ENCODE measurements at regions not wholly inside any gene's neighbourhood (a gene's known extent, or its start where the extent isn't known, plus 50 kb on each side); places are given as distances from the start of the nearest gene placed in this dataset.

GRCh38 chr11:112694245-112694644, 267.0 kb upstream of the NCAM1 start:
- TF ChIP-seq POLR2A (IDR thresholded peaks at IDR 0.05) (no peak), CTCF (IDR thresholded peaks at IDR 0.05) (no peak), POLR2AphosphoS5 (IDR thresholded peaks at IDR 0.05) (no peak)

Measured in transverse colon (tissue), 4 donors.